NCI-H2227 (cell line): ENCODE measurements at regions not wholly inside any gene's neighbourhood (a gene's known extent, or its start where the extent isn't known, plus 50 kb on each side); places are given as distances from the start of the nearest gene placed in this dataset.
"Not testable (repeated sequence)": the region's sequence is repeated elsewhere in the genome, so short reads cannot be mapped to it uniquely, and the experiment has no call there.

Source experiments
- DNase-seq: peaks from one replicate; lab custom pipeline; 2025; ENCODE audit not compliant: unreplicated experiment; lab: John Stamatoyannopoulos, UW

DNA sequence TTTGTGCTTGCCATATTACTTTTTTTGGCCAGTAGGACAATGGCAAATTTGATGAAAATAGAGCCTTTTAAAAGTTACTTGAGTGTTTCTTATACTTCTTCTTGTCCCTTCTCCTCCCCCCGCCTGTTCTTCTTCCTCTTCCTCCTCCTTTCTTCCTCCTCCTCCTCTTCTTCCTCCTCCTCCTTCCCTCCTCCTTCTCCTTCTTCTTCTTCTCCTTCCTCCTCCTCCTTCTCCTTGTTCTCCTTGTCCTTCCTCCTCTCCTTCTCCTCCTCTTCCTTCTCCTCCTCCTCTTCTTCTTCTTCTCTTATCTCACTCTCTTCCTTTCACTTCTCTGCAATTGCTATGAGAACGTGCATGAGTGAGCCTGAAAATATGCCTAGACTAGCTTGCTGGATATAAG lies 466.2 kb upstream of the NR5A2 start:
- no peak for DNase-seq

DNA sequence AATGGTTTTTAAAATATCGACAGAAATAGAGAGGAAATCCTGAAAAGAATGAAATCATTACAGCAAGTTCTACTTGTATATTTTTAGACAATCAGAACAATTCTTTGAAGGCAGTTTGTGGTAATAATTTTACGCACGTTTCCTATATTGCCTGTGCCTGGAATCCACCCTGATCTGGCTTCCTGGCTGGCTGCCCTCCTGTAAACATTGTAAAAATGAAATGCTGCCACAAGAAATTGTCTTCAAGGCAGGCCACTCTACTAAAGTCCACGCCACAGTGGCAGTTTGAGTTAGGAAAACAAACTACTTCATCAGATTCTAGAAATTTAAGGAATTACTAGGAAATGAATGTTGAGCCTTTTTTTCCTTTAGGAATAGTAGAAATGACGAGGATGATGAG lies 454.5 kb upstream of the NR5A2 start:
- no peak for DNase-seq

- DNase-seq = no peak
These were observed 452.6 kb upstream of the NR5A2 start for GRCh38 chr1:199574950-199575349.

DNA sequence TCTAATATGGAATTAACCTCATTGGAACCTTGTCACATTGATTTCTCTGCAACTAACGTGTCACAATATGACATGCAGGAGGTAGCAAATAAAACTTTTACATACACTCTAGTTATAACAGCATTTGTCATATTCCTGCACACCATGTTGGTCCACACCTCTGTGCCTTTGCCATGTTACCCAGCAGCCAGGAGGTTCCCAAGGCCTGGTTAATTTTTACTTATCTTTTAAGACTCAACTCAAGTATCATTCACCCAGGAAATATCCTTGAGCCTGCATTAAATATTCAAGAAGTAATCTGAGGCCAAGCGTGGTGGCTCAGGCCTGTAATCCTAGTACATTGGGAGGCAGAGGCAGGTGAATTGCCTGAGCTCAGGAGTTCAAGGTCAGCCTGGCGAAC lies 447.2 kb upstream of the NR5A2 start:
- DNase-seq = no peak

GRCh38 chr1:199585392-199585791 lies 442.1 kb upstream of the NR5A2 start:
- DNase-seq = no peak

DNA sequence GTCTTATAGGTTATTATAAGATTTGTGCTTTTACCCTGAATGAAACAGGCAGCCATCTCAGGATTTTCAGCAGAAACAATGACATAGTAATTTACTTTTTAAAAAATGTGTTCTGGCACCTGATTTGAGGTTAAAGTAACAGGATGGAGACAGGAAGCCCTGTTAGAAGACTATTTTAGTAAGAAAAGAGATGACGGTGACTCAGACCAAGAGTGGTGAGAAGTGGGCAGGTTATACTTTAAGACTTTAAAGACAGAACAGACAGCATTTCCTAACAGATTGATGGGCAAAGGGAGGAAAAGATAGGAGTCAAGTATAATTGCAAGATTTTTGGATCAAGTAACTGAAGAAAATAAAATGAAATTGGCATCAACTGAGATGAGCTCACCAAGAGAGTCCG lies 436.8 kb upstream of the NR5A2 start:
- DNase-seq = no peak

GRCh38 chr1:199591468-199591867 lies 436.0 kb upstream of the NR5A2 start:
- DNase-seq = no peak

- no peak for DNase-seq
These were observed 434.0 kb upstream of the NR5A2 start for GRCh38 chr1:199593475-199593874.

GRCh38 chr1:199596448-199596847 lies 431.1 kb upstream of the NR5A2 start:
- not testable (repeated sequence) for DNase-seq

DNA sequence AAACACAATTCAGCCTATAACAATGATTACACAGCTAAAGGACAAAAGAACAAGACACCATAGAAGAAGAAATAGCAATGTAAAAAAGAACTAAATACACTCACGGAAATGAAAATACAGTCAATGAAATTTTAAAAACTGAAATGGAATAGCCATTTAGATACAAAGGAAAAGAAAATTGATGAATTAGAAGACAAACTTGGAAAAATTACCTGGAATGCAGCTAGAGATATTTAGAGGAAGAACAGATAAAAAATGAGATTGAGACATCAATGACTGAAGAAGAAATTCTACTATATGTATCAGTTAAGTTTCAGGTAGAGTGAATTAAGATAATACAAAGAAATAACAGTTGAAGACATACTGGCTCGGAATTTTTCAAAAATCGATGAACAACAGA lies 430.4 kb upstream of the NR5A2 start:
- DNase-seq = no peak

GRCh38 chr1:199608414-199608813 lies 419.1 kb upstream of the NR5A2 start:
- DNase-seq = no peak

- DNase-seq = no peak
These were observed 414.3 kb upstream of the NR5A2 start for GRCh38 chr1:199612976-199613774.

GRCh38 chr1:199616947-199617346 lies 410.6 kb upstream of the NR5A2 start:
- no peak for DNase-seq

DNA sequence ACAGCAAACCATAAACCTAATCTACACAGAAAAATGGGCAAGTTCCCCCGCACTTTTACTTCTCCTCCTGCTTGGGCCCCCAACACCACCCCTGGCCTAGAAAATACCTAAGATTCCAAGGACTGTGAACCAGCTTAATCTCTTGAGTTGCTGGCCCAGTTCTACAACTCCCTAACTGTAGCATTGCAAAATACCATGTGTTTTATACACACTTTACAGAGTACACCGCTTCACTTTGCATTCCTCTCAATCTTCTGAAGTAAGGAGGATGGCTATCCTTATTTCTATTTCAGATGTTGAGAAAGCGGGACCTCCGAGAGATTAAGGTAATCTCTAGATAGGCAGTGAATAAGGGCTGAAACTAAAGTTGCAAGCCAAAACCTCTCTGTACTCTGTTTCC lies 408.3 kb upstream of the NR5A2 start:
- no peak for DNase-seq

DNA sequence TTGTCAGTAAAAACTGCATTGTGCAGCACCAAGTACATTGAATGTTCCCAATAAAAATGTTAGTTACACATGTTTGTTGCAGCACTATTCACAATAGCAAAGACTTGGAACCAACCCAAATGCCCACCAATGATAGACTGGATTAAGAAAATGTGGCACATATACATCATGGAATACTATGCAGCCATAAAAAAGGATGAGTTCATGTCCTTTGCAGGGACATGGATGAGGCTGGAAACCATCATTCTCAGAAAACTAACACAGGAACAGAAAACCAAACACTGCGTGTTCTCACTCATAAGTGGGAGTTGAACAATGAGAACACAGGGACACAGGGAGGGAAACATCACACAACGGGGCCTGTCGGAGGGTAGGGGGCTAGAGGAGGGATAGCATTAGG lies 401.3 kb upstream of the NR5A2 start:
- not testable (repeated sequence) for DNase-seq

GRCh38 chr1:199629624-199630023 lies 397.9 kb upstream of the NR5A2 start:
- no peak for DNase-seq

DNA sequence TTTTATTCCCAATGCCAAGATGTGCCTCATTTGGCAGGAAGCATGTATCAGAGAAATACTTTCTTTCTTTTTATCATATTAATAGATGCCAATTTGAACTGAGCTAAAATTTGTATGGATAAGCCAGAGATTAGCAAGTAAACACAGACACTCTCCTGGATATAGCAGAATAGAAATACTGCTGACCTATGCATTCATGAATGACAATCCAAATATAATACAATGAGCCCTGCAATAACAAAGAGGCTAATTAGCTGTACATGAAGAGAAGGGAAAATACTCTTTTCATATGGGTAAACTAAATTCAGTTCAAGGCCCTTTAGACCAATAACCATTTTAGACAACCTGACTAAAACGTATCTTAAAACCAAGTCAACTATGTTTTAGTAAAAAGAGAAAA lies 388.1 kb upstream of the NR5A2 start:
- DNase-seq = no peak

DNA sequence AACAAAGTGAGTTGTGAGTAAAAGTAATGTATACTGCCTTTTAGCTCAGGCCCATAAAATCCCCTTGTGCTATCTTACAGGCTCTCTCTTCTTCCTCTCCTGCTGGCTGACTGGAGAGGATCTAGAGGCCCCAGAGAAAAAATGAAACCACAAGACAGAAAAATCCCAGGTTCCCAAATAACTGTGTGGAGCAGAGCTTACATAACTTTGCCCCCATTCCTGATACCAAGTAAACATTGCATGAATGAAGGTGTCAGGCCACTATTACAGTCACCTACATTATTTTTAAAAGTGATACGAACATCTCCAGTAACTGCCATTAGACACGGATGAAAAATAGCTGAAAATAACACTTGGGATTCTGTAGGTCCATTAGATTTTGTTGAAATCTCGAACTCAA lies 386.0 kb upstream of the NR5A2 start:
- no peak for DNase-seq

DNA sequence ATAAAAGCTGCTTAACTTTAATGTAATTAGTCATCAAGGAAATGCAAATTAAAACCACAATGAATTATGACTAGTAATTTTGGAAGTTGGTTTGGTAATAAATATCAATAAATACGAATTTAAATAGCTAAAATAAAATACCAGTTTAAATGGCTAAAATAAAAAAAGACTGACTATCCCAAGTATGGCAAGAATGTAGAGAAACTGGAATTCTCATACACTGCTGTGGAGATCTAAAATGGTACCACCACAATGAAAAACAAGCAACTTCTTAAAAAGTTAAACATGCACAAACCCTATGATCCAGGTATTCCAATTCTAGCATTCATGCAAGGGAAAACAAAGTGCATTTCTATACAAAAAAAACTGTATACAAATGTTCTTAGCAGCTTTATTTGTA lies 382.6 kb upstream of the NR5A2 start:
- no peak for DNase-seq

DNA sequence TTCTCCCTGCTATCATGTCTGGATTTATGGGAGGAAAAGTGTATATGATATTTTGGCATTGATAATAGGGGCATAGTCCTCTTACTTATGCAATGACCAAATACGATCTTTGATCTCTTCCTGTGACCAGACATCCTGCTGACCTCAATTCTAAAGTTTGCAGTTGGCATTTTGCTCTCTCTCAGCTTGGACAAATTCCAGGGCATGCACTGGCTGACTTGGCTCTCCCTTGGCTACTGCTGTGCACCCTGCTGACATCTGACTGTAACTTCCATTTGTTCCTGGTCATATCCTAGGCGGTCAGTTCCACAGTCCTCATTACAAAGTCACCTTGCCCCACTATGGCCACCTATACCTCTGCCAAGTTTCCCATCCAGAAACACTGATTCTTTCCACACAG lies 380.7 kb upstream of the NR5A2 start:
- DNase-seq = no peak

- no peak for DNase-seq
These were observed 370.1 kb upstream of the NR5A2 start for GRCh38 chr1:199657449-199657848.

DNA sequence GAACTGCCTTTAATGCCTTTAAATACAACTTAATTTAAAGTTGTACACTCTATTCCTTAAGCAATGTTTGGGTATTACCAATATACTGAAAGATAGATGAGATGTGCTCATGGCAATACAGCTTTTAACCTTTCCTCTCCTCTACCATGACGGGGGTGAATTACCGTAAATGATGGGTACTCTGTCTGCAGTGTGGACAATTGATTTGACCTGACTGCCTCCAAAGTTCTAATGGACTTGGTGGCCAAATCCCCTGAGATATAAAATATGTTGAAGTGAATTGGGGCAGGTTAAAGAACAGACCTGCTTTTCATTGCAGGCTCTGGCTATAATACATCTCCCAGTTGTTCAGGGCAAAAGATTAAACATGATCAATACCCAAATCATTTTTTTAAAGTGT lies 367.4 kb upstream of the NR5A2 start:
- DNase-seq = no peak

GRCh38 chr1:199665371-199665770 lies 362.1 kb upstream of the NR5A2 start:
- no peak for DNase-seq
